ENCODE measurements at regions not wholly inside any gene's neighbourhood (a gene's known extent, or its start where the extent isn't known, plus 50 kb on each side); places are given as distances from the start of the nearest gene placed in this dataset.

- no peaks in the 10 kb centered on the region for H3K36me3 ChIP-seq (ENCODE audit: control insufficient read depth in 2 of 2, insufficient read depth in 1 of 2, low read length in 2 of 2)
- ChIA-PET CTCF (interaction anchor here (0.7 kb wide), 1 partner anchor 340 kb away, joined by 3 read pairs; no protein-coding TSS in a partner anchor), POLR2A (no interaction called here)
- no peaks in the 10 kb centered on the region for H3K9me3 ChIP-seq (ENCODE audit: control insufficient read depth, insufficient read depth, low read depth, low read length)
- TF ChIP-seq ZNF529 (tag by site-specific recombination; IDR thresholded peaks at IDR 0.05; ENCODE audit: insufficient replicate concordance), result no peak
- no peak for TF ChIP-seq YY1 (tag by site-specific recombination; IDR thresholded peaks at IDR 0.05)
- no peak for TF ChIP-seq ZNF248 (tag by site-specific recombination; IDR thresholded peaks at IDR 0.05)
- TF ChIP-seq ZNF140 (tag by site-specific recombination; IDR thresholded peaks at IDR 0.05), result no peak
- TF ChIP-seq ZNF423 (tag by site-specific recombination; IDR thresholded peaks at IDR 0.05), result no peak
- no peak for TF ChIP-seq ZNF138 (tag by site-specific recombination; IDR thresholded peaks at IDR 0.05; ENCODE audit: borderline replicate concordance)
- no peak for TF ChIP-seq KLF16 (tag by site-specific recombination; IDR thresholded peaks at IDR 0.05)
- TF ChIP-seq KLF9 (tag by site-specific recombination; IDR thresholded peaks at IDR 0.05; ENCODE audit: low read depth), result no peak
- no peak for TF ChIP-seq ZNF747 (tag by site-specific recombination; IDR thresholded peaks at IDR 0.05)
- TF ChIP-seq RBAK (tag by site-specific recombination; IDR thresholded peaks at IDR 0.05), result no peak
- no peak for TF ChIP-seq KLF8 (tag by site-specific recombination; IDR thresholded peaks at IDR 0.05)
- TF ChIP-seq ZNF112 (tag by site-specific recombination; IDR thresholded peaks at IDR 0.05), result no peak
- TF ChIP-seq ZNF843 (tag by site-specific recombination; IDR thresholded peaks at IDR 0.05), result no peak
- TF ChIP-seq YY2 (tag by site-specific recombination; IDR thresholded peaks at IDR 0.05), result no peak
- TF ChIP-seq ZSCAN16 (tag by site-specific recombination; IDR thresholded peaks at IDR 0.05), result no peak
- no peak for TF ChIP-seq ZNF311 (tag by site-specific recombination; IDR thresholded peaks at IDR 0.05; ENCODE audit: borderline replicate concordance)
- H3K4me1 ChIP-seq (ENCODE audit: control insufficient read depth, insufficient read depth, low read length), result no peaks in the 10 kb centered on the region
- H3K4me3 ChIP-seq (ENCODE audit: low read depth, low read length), result no peak overlapping the region
- no peak overlapping the region for H3K27ac ChIP-seq (ENCODE audit: extremely low read depth, low read depth, low read length)
Measured at GRCh38 chr11:134666273-134667174, 254.5 kb upstream of the B3GAT1 start.

- Histone ChIP-seq H3K4me3 (ENCODE audit: low read depth, low read length) (no peak overlapping the region), H3K36me3 (ENCODE audit: control insufficient read depth in 2 of 2, insufficient read depth in 1 of 2, low read length in 2 of 2) (no peaks in the 10 kb centered on the region), H3K27ac (ENCODE audit: extremely low read depth, low read depth, low read length) (no peak overlapping the region), H3K9me3 (ENCODE audit: control insufficient read depth, insufficient read depth, low read depth, low read length) (no peaks in the 10 kb centered on the region), H3K4me1 (ENCODE audit: control insufficient read depth, insufficient read depth, low read length) (no peaks in the 10 kb centered on the region)
- POLR2A ChIA-PET, result no interaction called here
- CTCF ChIA-PET, result no interaction called here
- no peak for TF ChIP-seq TCF7L2 (IDR thresholded peaks at IDR 0.05; ENCODE audit: borderline replicate concordance, low read depth, low read length)
- no peak for TF ChIP-seq ZSCAN5A (tag by site-specific recombination; IDR thresholded peaks at IDR 0.05)
- TF ChIP-seq ZNF10 (tag by site-specific recombination; IDR thresholded peaks at IDR 0.05), result no peak
- no peak for TF ChIP-seq ZNF23 (tag by site-specific recombination; IDR thresholded peaks at IDR 0.05; ENCODE audit: borderline replicate concordance)
- TF ChIP-seq ZSCAN18 (tag by site-specific recombination; IDR thresholded peaks at IDR 0.05), result no peak
- no peak for TF ChIP-seq GLI2 (tag by site-specific recombination; IDR thresholded peaks at IDR 0.05; ENCODE audit: borderline replicate concordance, low read depth)
- TF ChIP-seq BCL6B (tag by site-specific recombination; IDR thresholded peaks at IDR 0.05), result no peak
- no peak for TF ChIP-seq ZNF433 (tag by site-specific recombination; IDR thresholded peaks at IDR 0.05; ENCODE audit: low read depth)
- TF ChIP-seq ZNF76 (tag by site-specific recombination; IDR thresholded peaks at IDR 0.05; ENCODE audit: borderline replicate concordance, low read depth), result no peak
- no peak for TF ChIP-seq ZNF488 (tag by site-specific recombination; IDR thresholded peaks at IDR 0.05)
- no peak for TF ChIP-seq IKZF3 (tag by site-specific recombination; IDR thresholded peaks at IDR 0.05)
- no peak for TF ChIP-seq ZNF501 (tag by site-specific recombination; IDR thresholded peaks at IDR 0.05)
- no peak for TF ChIP-seq YY2 (tag by site-specific recombination; IDR thresholded peaks at IDR 0.05)
- TF ChIP-seq GLIS1 (tag by site-specific recombination; IDR thresholded peaks at IDR 0.05), result no peak
Measured at GRCh38 chr11:134665571-134666270, 253.7 kb upstream of the B3GAT1 start.

Data from HEK293 (cell line).